Trophoblast cell (in vitro differentiated cells and primary cell): ENCODE measurements at regions not wholly inside any gene's neighbourhood (a gene's known extent, or its start where the extent isn't known, plus 50 kb on each side); places are given as distances from the start of the nearest gene placed in this dataset.

ENCODE experiments used
- DNase-seq, 2 donors: peaks; one replicate each; pipeline ENCODE4 v3.0.0-alpha.2; 2016
- H2AFZ ChIP-seq: 2 replicates; pipeline ENCODE4 v1.6.1; 2013; ENCODE audit warnings: low read length, moderate library complexity, mild to moderate bottlenecking; ENCODE audit not compliant: insufficient read depth, poor library complexity
- H2AK5ac ChIP-seq: 2 replicates; pipeline ENCODE4 v1.6.1; 2013; ENCODE audit warnings: mild to moderate bottlenecking, low read length
- H2BK120ac ChIP-seq: 2 replicates; pipeline ENCODE4 v1.6.1; 2013; ENCODE audit warnings: low read length, mild to moderate bottlenecking, moderate library complexity; ENCODE audit not compliant: insufficient read depth, poor library complexity
- H2BK12ac ChIP-seq: 2 replicates; pipeline ENCODE4 v1.6.1; 2013; ENCODE audit warnings: mild to moderate bottlenecking, low read length, moderate library complexity
- H2BK5ac ChIP-seq: 2 replicates; pipeline ENCODE4 v1.6.1; 2013; ENCODE audit warnings: low read length, low read depth, moderate library complexity, mild to moderate bottlenecking; ENCODE audit not compliant: poor library complexity
- H3K14ac ChIP-seq: 2 replicates; pipeline ENCODE4 v1.6.1; 2013; ENCODE audit warnings: mild to moderate bottlenecking, low read length
- H3K18ac ChIP-seq: 2 replicates; pipeline ENCODE4 v1.6.1; 2013; ENCODE audit warnings: mild to moderate bottlenecking, low read length
- H3K23ac ChIP-seq: 2 replicates; pipeline ENCODE4 v1.6.1; 2013; ENCODE audit warnings: low read length
- H3K27ac ChIP-seq: 2 replicates; pipeline ENCODE4 v1.5.1; 2013; ENCODE audit warnings: low read depth, mild to moderate bottlenecking, inconsistent platforms, low read length, moderate library complexity
- H3K27me3 ChIP-seq: 2 replicates; pipeline ENCODE4 v1.6.1; 2013; ENCODE audit warnings: inconsistent platforms, mild to moderate bottlenecking, low read length, moderate library complexity; ENCODE audit not compliant: insufficient read depth
- H3K36me3 ChIP-seq, 2 experiments: 1 replicate in 1 of 2; 2 replicates in 1 of 2; pipeline ENCODE4 v1.6.1; 2013; ENCODE audit warnings: low read length in 2 of 2, mild to moderate bottlenecking in 2 of 2, moderate library complexity in 1 of 2; ENCODE audit not compliant: insufficient read depth in 2 of 2, control insufficient read depth in 1 of 2
- H3K4ac ChIP-seq: 2 replicates; pipeline ENCODE4 v1.6.1; 2013; ENCODE audit warnings: low read depth, mild to moderate bottlenecking, low read length, moderate library complexity
- H3K4me1 ChIP-seq, 2 experiments: 1 replicate in 1 of 2; 2 replicates in 1 of 2; pipeline ENCODE4 v1.6.1; 2013; ENCODE audit warnings: low read length in 2 of 2, mild to moderate bottlenecking in 2 of 2, moderate library complexity in 1 of 2; ENCODE audit not compliant: insufficient read depth in 2 of 2, control insufficient read depth in 1 of 2
- H3K4me2 ChIP-seq: 2 replicates; pipeline ENCODE4 v1.6.1; 2013; ENCODE audit warnings: inconsistent platforms, mild to moderate bottlenecking, low read length, moderate library complexity
- H3K4me3 ChIP-seq: 2 replicates; pipeline ENCODE4 v1.5.1; 2013; ENCODE audit warnings: mild to moderate bottlenecking, low read depth, low read length, inconsistent platforms
- H3K79me1 ChIP-seq: one replicate; pipeline ENCODE4 v1.6.1; 2013; ENCODE audit warnings: low read length
- H3K79me2 ChIP-seq: 2 replicates; pipeline ENCODE4 v1.6.1; 2013; ENCODE audit warnings: low read length, mild to moderate bottlenecking; ENCODE audit not compliant: control insufficient read depth, insufficient read depth, poor library complexity
- H3K9ac ChIP-seq: 2 replicates; pipeline ENCODE4 v1.6.1; 2013; ENCODE audit warnings: mild to moderate bottlenecking, low read length
- H3K9me3 ChIP-seq: 2 replicates; pipeline ENCODE4 v1.6.1; 2013; ENCODE audit warnings: low read depth, mild to moderate bottlenecking, control low read depth, inconsistent platforms, low read length; ENCODE audit not compliant: insufficient read depth
- H4K12ac ChIP-seq: 2 replicates; pipeline ENCODE4 v1.6.1; 2013; ENCODE audit warnings: low read depth, mild to moderate bottlenecking, low read length, moderate library complexity
- H4K8ac ChIP-seq: 2 replicates; pipeline ENCODE4 v1.6.1; 2013; ENCODE audit warnings: low read depth, mild to moderate bottlenecking, low read length, moderate library complexity
- H4K91ac ChIP-seq: one replicate; pipeline ENCODE4 v1.6.1; 2013; ENCODE audit warnings: low read depth, mild to moderate bottlenecking, low read length, moderate library complexity
- WGBS: extraction: QIAGEN DNeasy Blood & Tissue Kit; methylation state at CpG from one replicate; pipeline ENCODE4 v1.1.7; 2013; ENCODE audit warnings: missing lambda C conversion rate; ENCODE audit not compliant: insufficient read length, insufficient coverage; ENCODE audit errors: extremely low coverage; 5-methylcytosine and 5-hydroxymethylcytosine counted together

GRCh38 chr11:70678931-70679900 is 280.9 kb downstream of the CTTN start:
- Histone ChIP-seq H3K79me1 (no peaks in the 10 kb centered on the region), H4K12ac (no peak overlapping the region), H3K79me2 (no peaks in the 10 kb centered on the region), H2BK120ac (no peak overlapping the region), H3K14ac (no peak overlapping the region), H3K4ac (no peak overlapping the region), H4K8ac (no peak overlapping the region), H2BK12ac (no peak overlapping the region), H3K9me3 (peaks cover 2% of the 10 kb centered on the region), H4K91ac (no peak overlapping the region), H3K36me3 (no peaks in the 10 kb centered on the region), H2AK5ac (no peak overlapping the region), H3K4me1 (no peaks in the 10 kb centered on the region), H3K23ac (no peak overlapping the region), H3K4me3 (no peak overlapping the region), H3K4me2 (no peak overlapping the region), H3K27me3 (no peaks in the 10 kb centered on the region), H2AFZ (no peak overlapping the region), H3K27ac (no peak overlapping the region), H3K18ac (no peak overlapping the region), H2BK5ac (no peak overlapping the region), H3K9ac (no peak overlapping the region)
- DNase-seq = no peak
- no CpG with 5 or more reads among the region's 29 CpGs for WGBS

GRCh38 chr11:70680781-70681281 is 282.5 kb downstream of the CTTN start:
- no peaks in the 10 kb centered on the region for H3K4me1 ChIP-seq
- H3K23ac ChIP-seq = no peak overlapping the region
- H3K27ac ChIP-seq = no peak overlapping the region
- no peak overlapping the region for H4K91ac ChIP-seq
- H3K36me3 ChIP-seq = no peaks in the 10 kb centered on the region
- H3K9ac ChIP-seq = no peak overlapping the region
- no CpG with 5 or more reads among the region's 13 CpGs for WGBS
- no peak overlapping the region for H4K8ac ChIP-seq
- H3K4ac ChIP-seq = no peak overlapping the region
- no peak overlapping the region for H2AK5ac ChIP-seq
- H3K79me1 ChIP-seq = no peaks in the 10 kb centered on the region
- no peak overlapping the region for H2BK12ac ChIP-seq
- H3K27me3 ChIP-seq = no peaks in the 10 kb centered on the region
- no peak overlapping the region for H4K12ac ChIP-seq
- H3K9me3 ChIP-seq = peaks cover 2% of the 10 kb centered on the region
- H3K4me3 ChIP-seq = no peak overlapping the region
- DNase-seq = no peak
- no peak overlapping the region for H3K4me2 ChIP-seq
- no peak overlapping the region for H2BK5ac ChIP-seq
- H3K14ac ChIP-seq = no peak overlapping the region
- no peak overlapping the region for H2AFZ ChIP-seq
- no peak overlapping the region for H3K18ac ChIP-seq
- H3K79me2 ChIP-seq = no peaks in the 10 kb centered on the region
- H2BK120ac ChIP-seq = no peak overlapping the region

- no peak overlapping the region for H4K91ac ChIP-seq
- H3K14ac ChIP-seq = no peak overlapping the region
- no peak overlapping the region for H2BK12ac ChIP-seq
- H3K9ac ChIP-seq = no peak overlapping the region
- H3K23ac ChIP-seq = no peak overlapping the region
- no peak overlapping the region for H2AFZ ChIP-seq
- H4K8ac ChIP-seq = no peak overlapping the region
- no peak for DNase-seq
- no peak overlapping the region for H4K12ac ChIP-seq
- no peak overlapping the region for H3K4ac ChIP-seq
- H2AK5ac ChIP-seq = no peak overlapping the region
- no peak overlapping the region for H3K4me2 ChIP-seq
- no peaks in the 10 kb centered on the region for H3K79me2 ChIP-seq
- H2BK5ac ChIP-seq = no peak overlapping the region
- no peaks in the 10 kb centered on the region for H3K79me1 ChIP-seq
- no peaks in the 10 kb centered on the region for H3K36me3 ChIP-seq
- H3K27me3 ChIP-seq = no peaks in the 10 kb centered on the region
- no peaks in the 10 kb centered on the region for H3K4me1 ChIP-seq
- no peak overlapping the region for H3K4me3 ChIP-seq
- H2BK120ac ChIP-seq = no peak overlapping the region
- WGBS = no CpG with 5 or more reads among the region's 10 CpGs
- H3K27ac ChIP-seq = no peak overlapping the region
- H3K9me3 ChIP-seq = peaks cover 2% of the 10 kb centered on the region
- no peak overlapping the region for H3K18ac ChIP-seq
Measured at GRCh38 chr11:70682056-70682455, 283.7 kb downstream of the CTTN start.

- H3K23ac ChIP-seq = no peak overlapping the region
- peak overlapping the region; percentile 2 for H4K91ac ChIP-seq
- H2AFZ ChIP-seq = no peak overlapping the region
- H3K27me3 ChIP-seq = no peaks in the 10 kb centered on the region
- DNase-seq = no peak
- no peak overlapping the region for H3K27ac ChIP-seq
- H3K4me2 ChIP-seq = no peak overlapping the region
- H3K36me3 ChIP-seq = no peaks in the 10 kb centered on the region
- no peak overlapping the region for H4K8ac ChIP-seq
- no peaks in the 10 kb centered on the region for H3K79me2 ChIP-seq
- no peaks in the 10 kb centered on the region for H3K4me1 ChIP-seq
- no peak overlapping the region for H3K4ac ChIP-seq
- no peak overlapping the region for H4K12ac ChIP-seq
- H3K9ac ChIP-seq = no peak overlapping the region
- no peak overlapping the region for H3K14ac ChIP-seq
- peaks cover 2% of the 10 kb centered on the region for H3K9me3 ChIP-seq
- no peak overlapping the region for H3K4me3 ChIP-seq
- no peaks in the 10 kb centered on the region for H3K79me1 ChIP-seq
- WGBS = no CpG with 5 or more reads among the region's 12 CpGs
- H2BK12ac ChIP-seq = no peak overlapping the region
- no peak overlapping the region for H2BK120ac ChIP-seq
- no peak overlapping the region for H2AK5ac ChIP-seq
- no peak overlapping the region for H3K18ac ChIP-seq
- no peak overlapping the region for H2BK5ac ChIP-seq
Measured at GRCh38 chr11:70682760-70683159, 284.4 kb downstream of the CTTN start.
